Choroid plexus epithelial cell (primary cell): ENCODE measurements at regions not wholly inside any gene's neighbourhood (a gene's known extent, or its start where the extent isn't known, plus 50 kb on each side); places are given as distances from the start of the nearest gene placed in this dataset.
A peak's percentile ranks its signal among the peaks of the same experiment; 100 is the strongest.
"Not testable (repeated sequence)": the region's sequence is repeated elsewhere in the genome, so short reads cannot be mapped to it uniquely, and the experiment has no call there.

Experiments used
- DNase-seq: peaks from one replicate; pipeline ENCODE4 v3.0.0-alpha.2; 2010; ENCODE audit warnings: low read depth
- H3K4me3 ChIP-seq: 2 replicates; pipeline ENCODE4 v1.5.1; 2011; ENCODE audit warnings: low read depth, mild to moderate bottlenecking, control low read depth, low read length, moderate library complexity
- TF ChIP-seq, protein P1 (sequence below): conservative IDR thresholded peaks from 2 replicates; pipeline ENCODE4 v1.5.1; 2011; ENCODE audit warnings: low read depth, mild to moderate bottlenecking, control low read depth, inconsistent platforms, low read length, moderate library complexity

DNA sequence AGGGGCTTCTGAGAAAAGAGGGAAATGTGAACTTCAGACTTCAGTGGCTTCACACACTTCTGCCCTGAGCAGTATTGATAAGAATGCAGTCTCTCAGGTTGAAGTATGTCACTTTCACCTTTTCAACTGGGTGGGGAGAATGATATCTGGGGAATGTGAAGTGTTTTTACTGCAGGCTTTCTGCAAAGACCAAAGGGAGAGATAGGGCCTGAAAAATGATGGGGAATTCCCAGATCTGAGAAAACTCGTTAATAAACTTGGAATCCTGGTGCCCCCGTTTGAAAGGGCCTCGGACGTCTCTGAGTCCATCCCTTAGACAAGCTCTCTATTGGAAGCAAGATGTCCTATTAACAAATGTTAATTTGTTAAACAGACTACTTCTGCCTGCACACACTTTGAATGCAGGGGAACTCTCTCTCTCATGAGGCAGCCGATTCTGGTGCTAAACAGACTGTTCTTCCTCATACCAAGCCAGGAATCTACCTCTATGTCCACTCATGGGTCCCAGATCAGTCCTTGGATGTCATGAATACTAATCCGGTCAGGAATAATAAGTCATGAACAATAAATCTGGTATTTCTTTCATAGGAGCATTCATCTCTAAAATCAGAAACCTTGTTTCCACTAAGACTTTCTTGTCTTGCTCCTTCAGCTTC, 193.6 kb downstream of the JCAD start:
- DNase-seq: peak; percentile 32
- H3K4me3 ChIP-seq: no peak overlapping the region
- TF ChIP-seq, protein P1, sequence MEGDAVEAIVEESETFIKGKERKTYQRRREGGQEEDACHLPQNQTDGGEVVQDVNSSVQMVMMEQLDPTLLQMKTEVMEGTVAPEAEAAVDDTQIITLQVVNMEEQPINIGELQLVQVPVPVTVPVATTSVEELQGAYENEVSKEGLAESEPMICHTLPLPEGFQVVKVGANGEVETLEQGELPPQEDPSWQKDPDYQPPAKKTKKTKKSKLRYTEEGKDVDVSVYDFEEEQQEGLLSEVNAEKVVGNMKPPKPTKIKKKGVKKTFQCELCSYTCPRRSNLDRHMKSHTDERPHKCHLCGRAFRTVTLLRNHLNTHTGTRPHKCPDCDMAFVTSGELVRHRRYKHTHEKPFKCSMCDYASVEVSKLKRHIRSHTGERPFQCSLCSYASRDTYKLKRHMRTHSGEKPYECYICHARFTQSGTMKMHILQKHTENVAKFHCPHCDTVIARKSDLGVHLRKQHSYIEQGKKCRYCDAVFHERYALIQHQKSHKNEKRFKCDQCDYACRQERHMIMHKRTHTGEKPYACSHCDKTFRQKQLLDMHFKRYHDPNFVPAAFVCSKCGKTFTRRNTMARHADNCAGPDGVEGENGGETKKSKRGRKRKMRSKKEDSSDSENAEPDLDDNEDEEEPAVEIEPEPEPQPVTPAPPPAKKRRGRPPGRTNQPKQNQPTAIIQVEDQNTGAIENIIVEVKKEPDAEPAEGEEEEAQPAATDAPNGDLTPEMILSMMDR: no peak

GRCh38 chr10:29862923-29863614, 196.3 kb downstream of the JCAD start:
- H3K4me3 ChIP-seq: no peak overlapping the region
- DNase-seq: peak; percentile 49
- TF ChIP-seq, protein P1: no peak

DNA sequence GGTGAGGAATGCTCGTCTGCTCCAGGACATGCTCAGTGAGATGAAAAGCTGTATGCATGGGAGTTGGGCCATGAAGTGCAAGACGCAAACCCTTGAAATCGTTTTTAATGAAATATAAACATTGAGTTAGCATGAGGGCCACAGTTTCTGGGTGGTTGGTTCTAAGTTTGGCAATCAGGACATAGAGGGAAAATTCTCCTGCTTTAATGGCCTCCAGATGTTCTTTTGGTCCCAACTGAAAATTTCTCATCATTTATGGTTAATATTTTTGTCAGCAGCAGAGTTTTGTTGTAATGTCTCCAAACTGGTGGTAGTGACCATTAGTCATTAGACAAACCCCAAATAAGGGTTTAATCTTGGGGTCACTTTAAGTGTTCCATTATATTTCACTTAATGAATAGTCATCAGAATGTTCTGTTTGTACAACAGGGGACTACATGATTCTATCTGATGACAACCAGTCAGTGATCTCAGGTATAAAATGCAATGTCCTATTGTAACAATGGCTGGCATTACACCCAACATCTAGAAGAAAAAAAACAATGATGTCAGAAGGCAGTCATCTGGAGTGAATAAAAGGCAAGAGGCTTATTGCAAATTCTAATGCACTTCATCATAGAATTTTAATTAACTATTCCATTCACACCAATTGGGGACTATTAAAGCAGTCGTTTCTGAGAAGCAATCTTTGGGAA, 197.4 kb downstream of the JCAD start:
- H3K4me3 ChIP-seq: no peak overlapping the region
- TF ChIP-seq, protein P1: no peak
- DNase-seq: no peak

DNA sequence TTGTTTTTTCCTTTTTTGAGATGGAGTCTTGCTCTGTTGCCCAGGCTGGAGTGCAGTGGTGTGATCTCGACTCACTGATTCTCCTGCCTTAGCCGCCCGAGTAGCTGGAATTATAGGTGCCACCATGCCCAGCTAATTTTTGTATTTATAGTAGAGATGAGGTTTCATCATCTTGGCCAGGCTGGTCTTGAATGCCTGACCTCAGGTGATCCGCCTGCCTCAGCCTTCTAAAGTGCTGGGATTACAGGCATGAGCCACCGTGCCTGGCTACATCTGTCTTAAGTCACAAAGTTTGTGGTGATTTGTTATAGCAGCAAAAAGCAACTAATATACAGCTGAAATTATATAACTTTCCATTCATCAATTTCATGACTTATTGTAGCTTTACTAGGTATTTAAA, 198.2 kb downstream of the JCAD start:
- not testable (repeated sequence) for DNase-seq, H3K4me3 ChIP-seq

GRCh38 chr10:29860166-29860565, 199.2 kb downstream of the JCAD start:
- TF ChIP-seq, protein P1: no peak
- no peak overlapping the region for H3K4me3 ChIP-seq
- peak; percentile 71 for DNase-seq

DNA sequence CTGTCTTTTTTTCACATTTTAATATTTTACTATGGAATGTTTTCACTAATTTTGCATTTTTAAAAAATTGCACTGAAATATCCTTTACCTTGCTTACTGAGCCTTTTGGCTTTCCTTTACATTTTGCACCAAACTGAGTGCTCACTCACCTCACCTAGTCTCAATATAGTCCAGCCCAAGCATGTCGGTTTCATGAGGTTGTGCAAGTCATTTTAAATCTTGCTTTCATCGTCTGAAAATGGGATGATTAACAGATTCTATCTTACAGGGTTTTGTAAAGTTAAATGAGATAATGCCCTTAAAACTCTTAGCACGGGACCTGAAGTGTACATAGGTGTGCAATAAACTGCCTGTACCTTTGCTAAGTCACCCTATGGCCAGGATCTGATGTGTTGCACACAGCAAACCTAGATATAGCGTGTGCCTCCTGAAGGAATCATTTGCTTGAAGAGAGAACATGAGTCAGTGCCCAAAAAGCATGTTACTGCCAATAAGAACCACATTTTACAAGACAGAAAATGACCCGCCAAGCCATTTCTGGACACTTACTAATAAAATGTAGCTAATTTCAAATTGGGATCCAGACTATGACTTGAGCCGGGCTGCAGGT, 199.8 kb downstream of the JCAD start:
- DNase-seq: no peak
- TF ChIP-seq, protein P1: no peak

GRCh38 chr10:29858702-29859267, 200.6 kb downstream of the JCAD start:
- no peak for DNase-seq
- TF ChIP-seq, protein P1: no peak
- no peak overlapping the region for H3K4me3 ChIP-seq

More for the DNA sequence above, 199.8 kb downstream of the JCAD start:
- H3K4me3 ChIP-seq: no peak overlapping the region
